Naive thymus-derived CD8-positive, alpha-beta T cell (primary cell): ENCODE measurements at regions not wholly inside any gene's neighbourhood (a gene's known extent, or its start where the extent isn't known, plus 50 kb on each side); places are given as distances from the start of the nearest gene placed in this dataset.
"Not testable (repeated sequence)": the region's sequence is repeated elsewhere in the genome, so short reads cannot be mapped to it uniquely, and the experiment has no call there.

Experiments
- ATAC-seq, 2 donors: fragments of 150-1000 bp; cut with Tn5 transposase in 1 of 2; sonication (Bioruptor Pico), chemical (Tn5 transposase) in 1 of 2; 1 replicate in 1 of 2; 2 replicates in 1 of 2; pipeline ENCODE4 v1.10.0; 2021; ENCODE audit warnings: mild to moderate bottlenecking in 2 of 2, moderate library complexity in 2 of 2
- POLR2A ChIA-PET: fragments of 350-600 bp; sonication (Branson Sonifier 250); formaldehyde crosslinking; loops from one replicate; lab custom pipeline; 2021; ENCODE audit warnings: antibody characterized with exemption; lab: Charles Lee
- DNase-seq, 10 donors: peaks; one replicate each; pipeline versions ENCODE4 v3.0.0 to v3.0.0-alpha.2; 2020 to 2022
- H3K27ac Mint-ChIP-seq, 10 donors: one replicate each; pipeline ENCODE4 v1.8.0; 2020 to 2022; ENCODE audit warnings: mild to moderate bottlenecking in 10 of 10, mixed read lengths in 10 of 10, moderate library complexity in 4 of 10, inconsistent platforms in 1 of 10
- H3K27me3 Mint-ChIP-seq, 5 donors: one replicate each; pipeline ENCODE4 v1.8.0; 2021 to 2022; ENCODE audit warnings: mixed read lengths in 5 of 5
- H3K36me3 Mint-ChIP-seq, 3 donors: one replicate each; pipeline ENCODE4 v1.8.0; 2020 to 2022; ENCODE audit warnings: mixed read lengths in 3 of 3, mild to moderate bottlenecking in 2 of 3, inconsistent platforms in 1 of 3
- H3K4me1 Mint-ChIP-seq, 4 donors: one replicate each; pipeline ENCODE4 v1.8.0; 2021 to 2022; ENCODE audit warnings: mixed read lengths in 4 of 4
- H3K4me3 Mint-ChIP-seq, 10 donors: one replicate each; pipeline ENCODE4 v1.8.0; 2020 to 2022; ENCODE audit warnings: mild to moderate bottlenecking in 10 of 10, mixed read lengths in 10 of 10, moderate library complexity in 6 of 10, inconsistent platforms in 1 of 10
- H3K9me3 Mint-ChIP-seq, 9 donors: one replicate each; pipeline ENCODE4 v1.8.0; 2020 to 2022; ENCODE audit warnings: mixed read lengths in 9 of 9, mild to moderate bottlenecking in 3 of 9, inconsistent platforms in 1 of 9, moderate library complexity in 1 of 9

GRCh38 chr18:68406761-68407160, 308.1 kb downstream of the TMX3 start:
- no peaks in the 10 kb centered on the region for H3K4me1 Mint-ChIP-seq
- no peak for DNase-seq
- no peak overlapping the region for H3K4me3 Mint-ChIP-seq
- ATAC-seq: no peak
- H3K27me3 Mint-ChIP-seq: peaks cover 0 to 11% (median 0%) of the 10 kb centered on the region in 5 donors
- POLR2A ChIA-PET: no interaction called here
- no peaks in the 10 kb centered on the region for H3K36me3 Mint-ChIP-seq
- peaks cover 0 to 5% (median 0%) of the 10 kb centered on the region in 9 donors for H3K9me3 Mint-ChIP-seq
- no peak overlapping the region for H3K27ac Mint-ChIP-seq

DNA sequence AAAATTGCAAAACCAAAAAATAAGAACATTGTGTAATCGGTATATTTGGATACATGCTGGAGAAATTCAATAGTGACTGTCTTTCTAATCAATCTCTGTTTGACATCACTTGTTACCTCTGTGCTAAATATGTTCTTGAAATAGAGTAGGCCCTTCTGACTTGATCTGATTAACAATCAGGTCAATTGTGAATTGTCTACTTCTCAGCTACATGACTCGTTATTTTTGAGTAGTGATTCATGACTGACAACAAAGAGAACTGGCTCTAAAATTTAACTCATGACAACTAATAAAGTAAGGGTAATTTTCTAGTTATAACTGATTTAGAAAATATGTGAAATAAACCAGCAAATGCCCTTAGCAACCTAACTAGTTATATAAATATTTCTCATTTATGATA, 312.1 kb downstream of the TMX3 start:
- H3K36me3 Mint-ChIP-seq: no peaks in the 10 kb centered on the region
- H3K4me1 Mint-ChIP-seq: no peaks in the 10 kb centered on the region
- DNase-seq (no peak), ATAC-seq (no peak)
- H3K27ac Mint-ChIP-seq: no peak overlapping the region
- peaks cover 0 to 5% (median 3%) of the 10 kb centered on the region in 5 donors for H3K27me3 Mint-ChIP-seq
- POLR2A ChIA-PET: no interaction called here
- peaks cover 0 to 5% (median 0%) of the 10 kb centered on the region in 9 donors for H3K9me3 Mint-ChIP-seq
- H3K4me3 Mint-ChIP-seq: no peak overlapping the region

- H3K27ac Mint-ChIP-seq: no peak overlapping the region
- H3K4me3 Mint-ChIP-seq: no peak overlapping the region
- POLR2A ChIA-PET: no interaction called here
- H3K9me3 Mint-ChIP-seq: no peaks in the 10 kb centered on the region
- H3K4me1 Mint-ChIP-seq: no peaks in the 10 kb centered on the region
- ATAC-seq: no peak
- H3K36me3 Mint-ChIP-seq: no peaks in the 10 kb centered on the region
- no peak for DNase-seq
- peaks cover 0 to 8% (median 6%) of the 10 kb centered on the region in 5 donors for H3K27me3 Mint-ChIP-seq
Observed at GRCh38 chr18:68400889-68401288, 314.0 kb downstream of the TMX3 start.

GRCh38 chr18:68399721-68400120, 315.2 kb downstream of the TMX3 start:
- Mint-ChIP-seq H3K27ac (no peak overlapping the region), H3K9me3 (no peaks in the 10 kb centered on the region)

GRCh38 chr18:68397241-68398035, 317.5 kb downstream of the TMX3 start:
- ATAC-seq (no peak), DNase-seq (no peak)
- Mint-ChIP-seq H3K9me3 (no peaks in the 10 kb centered on the region), H3K27me3 (peaks cover 0 to 8% (median 6%) of the 10 kb centered on the region in 5 donors), H3K27ac (no peak overlapping the region), H3K4me3 (no peak overlapping the region), H3K4me1 (no peaks in the 10 kb centered on the region), H3K36me3 (no peaks in the 10 kb centered on the region)
- POLR2A ChIA-PET: no interaction called here

More at GRCh38 chr18:68399721-68400120, 315.2 kb downstream of the TMX3 start:
- Mint-ChIP-seq H3K36me3 (no peaks in the 10 kb centered on the region), H3K4me3 (no peak overlapping the region), H3K4me1 (no peaks in the 10 kb centered on the region), H3K27me3 (peaks cover 0 to 8% (median 6%) of the 10 kb centered on the region in 5 donors)
- POLR2A ChIA-PET: no interaction called here
- no peak for ATAC-seq
- no peak for DNase-seq

DNA sequence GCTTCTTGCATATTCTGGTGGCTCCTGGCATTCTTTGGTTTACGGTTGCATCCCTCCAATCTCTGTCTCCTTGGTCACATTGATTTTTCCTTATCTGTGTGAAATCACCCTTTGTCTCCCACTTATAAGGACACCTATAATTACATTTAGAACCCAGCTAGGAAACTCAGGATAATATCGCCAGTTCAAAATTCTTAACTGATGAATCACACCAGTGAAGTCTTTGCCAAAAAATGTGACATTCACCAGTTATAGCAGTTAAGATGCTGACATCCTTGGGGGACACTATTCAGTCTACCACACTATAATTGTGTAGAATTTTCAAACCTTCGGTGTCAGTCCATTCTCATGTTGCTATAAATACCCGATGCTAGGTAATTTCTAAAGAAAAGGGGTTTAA, 320.2 kb downstream of the TMX3 start:
- no peaks in the 10 kb centered on the region for H3K9me3 Mint-ChIP-seq
- no peak overlapping the region for H3K27ac Mint-ChIP-seq

DNA sequence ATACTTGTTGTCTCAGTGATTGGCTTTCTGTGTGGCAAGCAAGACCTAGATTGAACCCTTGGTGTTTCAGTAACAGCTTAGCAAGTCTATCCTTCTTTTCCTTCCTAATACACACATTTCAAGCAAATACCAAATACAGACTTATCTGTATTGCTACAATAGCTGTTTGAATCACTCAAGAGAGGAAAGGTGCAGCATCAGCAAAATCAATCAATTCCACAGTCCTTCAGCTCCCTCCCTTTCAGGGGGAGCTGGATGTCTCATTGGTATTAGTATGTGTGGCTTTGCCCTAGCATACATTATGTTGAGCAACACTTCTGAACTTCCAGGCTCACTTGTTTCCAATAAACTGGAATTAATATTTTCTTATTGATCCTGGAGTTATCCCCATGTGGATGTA, 323.1 kb downstream of the TMX3 start:
- Mint-ChIP-seq H3K4me3 (no peak overlapping the region), H3K4me1 (no peaks in the 10 kb centered on the region), H3K9me3 (no peaks in the 10 kb centered on the region), H3K36me3 (no peaks in the 10 kb centered on the region), H3K27me3 (peaks cover 0 to 2% (median 0%) of the 10 kb centered on the region in 5 donors), H3K27ac (no peak overlapping the region)
- POLR2A ChIA-PET: no interaction called here
- no peak for DNase-seq
- ATAC-seq: no peak

More for the DNA sequence above, 320.2 kb downstream of the TMX3 start:
- Mint-ChIP-seq H3K36me3 (no peaks in the 10 kb centered on the region), H3K4me1 (no peaks in the 10 kb centered on the region), H3K27me3 (peaks cover 0 to 8% (median 6%) of the 10 kb centered on the region in 5 donors), H3K4me3 (no peak overlapping the region)
- ATAC-seq (no peak), DNase-seq (no peak)
- POLR2A ChIA-PET: no interaction called here

DNA sequence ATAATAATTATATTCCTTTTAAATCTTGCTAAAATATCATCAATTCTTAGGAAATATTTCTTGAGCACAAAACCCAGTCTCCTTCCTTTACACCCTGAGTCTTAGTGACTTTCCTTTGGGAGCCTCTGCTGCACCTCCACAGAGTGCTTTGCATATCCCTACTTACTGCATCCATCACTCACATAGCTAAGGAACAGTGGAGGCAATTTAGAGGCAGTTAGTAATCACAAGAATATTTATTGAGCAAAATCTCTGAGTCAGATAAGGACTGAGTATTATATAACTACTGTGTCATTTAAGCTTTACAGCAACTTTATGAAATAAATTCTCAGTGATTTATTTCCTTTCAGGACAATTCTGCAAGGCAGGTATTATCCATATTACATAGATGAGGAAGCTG, 327.7 kb downstream of the TMX3 start:
- Mint-ChIP-seq H3K9me3 (peaks cover 0 to 11% (median 2%) of the 10 kb centered on the region in 9 donors), H3K36me3 (no peaks in the 10 kb centered on the region), H3K4me3 (no peak overlapping the region), H3K4me1 (no peaks in the 10 kb centered on the region), H3K27ac (no peak overlapping the region), H3K27me3 (peaks cover 0 to 2% (median 0%) of the 10 kb centered on the region in 5 donors)
- no peak for DNase-seq
- POLR2A ChIA-PET: no interaction called here
- ATAC-seq: no peak

GRCh38 chr18:68383979-68384378, 330.9 kb downstream of the TMX3 start:
- H3K27me3 Mint-ChIP-seq, DNase-seq, H3K36me3 Mint-ChIP-seq, H3K27ac Mint-ChIP-seq, ATAC-seq, POLR2A ChIA-PET, H3K4me1 Mint-ChIP-seq, H3K4me3 Mint-ChIP-seq: not testable (repeated sequence)
- H3K9me3 Mint-ChIP-seq: peaks cover 0 to 11% (median 2%) of the 10 kb centered on the region in 9 donors

DNA sequence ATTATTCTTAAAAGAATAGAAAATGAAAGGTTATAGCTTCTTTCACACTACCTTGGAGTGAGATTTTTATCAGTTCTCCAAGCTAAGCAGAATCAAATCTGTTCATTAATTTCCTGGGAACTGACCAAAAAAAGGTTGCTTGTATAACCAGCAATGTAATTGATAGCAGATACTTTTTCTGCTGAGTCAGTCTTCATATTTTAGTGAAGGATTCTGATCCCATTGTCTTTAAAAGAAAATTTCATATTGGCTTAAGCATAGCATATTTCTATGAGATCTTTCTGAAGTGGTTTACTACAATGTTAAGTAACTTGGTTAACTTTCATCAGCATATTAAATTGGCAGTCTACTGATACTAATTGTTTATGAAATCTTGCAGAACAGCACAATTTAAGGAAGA, 338.0 kb downstream of the TMX3 start:
- Mint-ChIP-seq H3K4me1 (no peaks in the 10 kb centered on the region), H3K9me3 (peaks cover 0 to 3% (median 0%) of the 10 kb centered on the region in 9 donors), H3K36me3 (no peaks in the 10 kb centered on the region), H3K4me3 (no peak overlapping the region), H3K27me3 (peaks cover 0 to 4% (median 0%) of the 10 kb centered on the region in 5 donors), H3K27ac (no peak overlapping the region)
- ATAC-seq: no peak
- POLR2A ChIA-PET: no interaction called here
- DNase-seq: no peak

DNA sequence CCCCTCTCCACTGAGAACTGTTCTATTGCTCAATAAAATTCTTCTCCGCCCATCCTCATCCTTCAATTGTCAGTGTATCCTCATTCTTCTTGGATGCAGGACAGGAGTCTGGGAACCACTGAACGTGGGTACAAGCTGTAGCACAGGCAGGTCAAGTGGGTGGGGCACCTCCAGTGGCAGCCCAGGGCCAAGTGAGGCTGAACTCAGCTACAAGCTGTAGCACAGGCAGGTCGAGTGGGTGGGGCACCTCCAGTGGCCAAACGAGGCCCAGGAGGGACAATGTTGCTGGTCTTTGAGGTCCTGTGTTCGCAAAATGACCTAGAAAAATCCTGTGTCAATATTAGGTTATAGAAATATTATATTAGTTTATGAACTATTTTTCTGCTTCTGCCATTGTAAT, 352.0 kb downstream of the TMX3 start:
- H3K27me3 Mint-ChIP-seq: peaks cover 0 to 2% (median 0%) of the 10 kb centered on the region in 5 donors
- peaks cover 0 to 13% (median 9%) of the 10 kb centered on the region in 9 donors for H3K9me3 Mint-ChIP-seq
- POLR2A ChIA-PET: no interaction called here
- H3K4me1 Mint-ChIP-seq: no peaks in the 10 kb centered on the region
- H3K4me3 Mint-ChIP-seq: no peak overlapping the region
- DNase-seq (no peak), ATAC-seq (no peak)
- H3K27ac Mint-ChIP-seq: no peak overlapping the region
- peaks cover 0 to 5% (median 0%) of the 10 kb centered on the region in 3 donors for H3K36me3 Mint-ChIP-seq

DNA sequence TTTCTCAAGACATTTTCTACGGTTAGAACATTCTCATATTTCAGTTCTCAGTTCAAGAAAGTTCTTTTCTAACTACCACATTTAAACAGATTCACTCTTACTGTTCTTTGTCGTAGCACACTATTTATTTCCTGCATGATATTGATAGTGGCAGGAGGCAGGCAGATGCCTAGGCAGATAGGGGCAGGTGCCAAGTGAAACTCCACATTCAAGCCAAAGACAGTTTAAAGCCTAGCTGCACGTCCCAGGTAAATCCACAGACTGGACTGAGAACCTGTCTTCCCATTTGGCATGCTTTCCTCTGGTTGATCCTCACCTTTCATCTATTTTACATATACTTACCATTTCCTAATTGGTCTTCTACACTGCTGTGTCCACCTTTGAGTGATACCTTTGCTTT, 359.3 kb downstream of the TMX3 start:
- H3K4me3 Mint-ChIP-seq: no peak overlapping the region
- POLR2A ChIA-PET: no interaction called here
- peaks cover 0 to 5% (median 0%) of the 10 kb centered on the region in 3 donors for H3K36me3 Mint-ChIP-seq
- no peak overlapping the region for H3K27ac Mint-ChIP-seq
- H3K27me3 Mint-ChIP-seq: no peaks in the 10 kb centered on the region
- no peaks in the 10 kb centered on the region for H3K4me1 Mint-ChIP-seq
- DNase-seq (no peak), ATAC-seq (no peak)
- H3K9me3 Mint-ChIP-seq: peaks cover 7 to 43% (median 11%) of the 10 kb centered on the region in 9 donors

GRCh38 chr18:68354176-68354575, 360.7 kb downstream of the TMX3 start:
- Mint-ChIP-seq H3K4me3 (no peak overlapping the region), H3K27ac (no peak overlapping the region), H3K36me3 (peaks cover 0 to 5% (median 0%) of the 10 kb centered on the region in 3 donors), H3K27me3 (no peaks in the 10 kb centered on the region), H3K4me1 (no peaks in the 10 kb centered on the region), H3K9me3 (peaks cover 7 to 56% (median 12%) of the 10 kb centered on the region in 9 donors)
- no peak for DNase-seq
- POLR2A ChIA-PET: no interaction called here
- no peak for ATAC-seq
